CD4-positive, alpha-beta memory T cell (primary cell): ENCODE measurements at regions not wholly inside any gene's neighbourhood (a gene's known extent, or its start where the extent isn't known, plus 50 kb on each side); places are given as distances from the start of the nearest gene placed in this dataset.

Experiments used
- CTCF ChIA-PET: fragments of 350-600 bp; sonication (Branson Sonifier 250); formaldehyde crosslinking; loops from one replicate; lab custom pipeline; 2021; ENCODE audit warnings: inconsistent platforms; ENCODE audit not compliant: partially characterized antibody; lab: Charles Lee
- POLR2A ChIA-PET: fragments of 350-600 bp; sonication (Branson Sonifier 250); formaldehyde crosslinking; loops from one replicate; lab custom pipeline; 2021; ENCODE audit not compliant: partially characterized antibody; lab: Charles Lee
- DNase-seq, 5 donors: peaks; one replicate each; pipeline versions ENCODE4 v3.0.0 to v3.0.0-alpha.2; 2020 to 2022; ENCODE audit warnings: mixed read lengths in 1 of 5
- H3K27ac ChIP-seq: one replicate; pipeline ENCODE4 v1.7.0; 2013; ENCODE audit warnings: low read depth, low read length
- H3K27me3 ChIP-seq: 2 replicates; pipeline ENCODE4 v1.7.0; 2013; ENCODE audit warnings: mild to moderate bottlenecking, low read length, moderate library complexity; ENCODE audit not compliant: insufficient read depth
- H3K36me3 ChIP-seq: 2 replicates; pipeline ENCODE4 v1.7.0; 2013; ENCODE audit warnings: mild to moderate bottlenecking, low read length, moderate library complexity; ENCODE audit not compliant: insufficient read depth
- H3K4me1 ChIP-seq: 2 replicates; pipeline ENCODE4 v1.7.0; 2013; ENCODE audit warnings: mild to moderate bottlenecking, low read length, moderate library complexity; ENCODE audit not compliant: insufficient read depth
- H3K4me3 ChIP-seq, 2 donors: one replicate each; pipeline ENCODE4 v1.7.0; 2013; ENCODE audit warnings: low read length in 2 of 2, mild to moderate bottlenecking in 1 of 2
- H3K9me3 ChIP-seq, 2 donors: one replicate each; pipeline ENCODE4 v1.7.0; 2013; ENCODE audit warnings: low read length in 2 of 2, control low read depth in 1 of 2; ENCODE audit not compliant: control insufficient read depth in 1 of 2
- H3K27ac Mint-ChIP-seq, 7 donors: one replicate each; pipeline ENCODE4 v1.8.0; 2020 to 2021; ENCODE audit warnings: mixed read lengths in 7 of 7, mild to moderate bottlenecking in 6 of 7, inconsistent platforms in 3 of 7, moderate library complexity in 3 of 7
- H3K27me3 Mint-ChIP-seq, 2 donors: one replicate each; pipeline ENCODE4 v1.8.0; 2020 to 2021; ENCODE audit warnings: mixed read lengths in 2 of 2
- H3K36me3 Mint-ChIP-seq, 2 donors: one replicate each; pipeline ENCODE4 v1.8.0; 2020 to 2021; ENCODE audit warnings: mixed read lengths in 2 of 2, inconsistent platforms in 1 of 2, mild to moderate bottlenecking in 1 of 2
- H3K4me1 Mint-ChIP-seq, 4 donors: one replicate each; pipeline ENCODE4 v1.8.0; 2020 to 2021; ENCODE audit warnings: mixed read lengths in 4 of 4, mild to moderate bottlenecking in 1 of 4
- H3K4me3 Mint-ChIP-seq, 8 donors: one replicate each; pipeline ENCODE4 v1.8.0; 2020 to 2021; ENCODE audit warnings: mixed read lengths in 8 of 8, mild to moderate bottlenecking in 7 of 8, moderate library complexity in 6 of 8, inconsistent platforms in 3 of 8
- H3K9me3 Mint-ChIP-seq, 8 donors: one replicate each; pipeline ENCODE4 v1.8.0; 2020 to 2021; ENCODE audit warnings: mixed read lengths in 8 of 8, mild to moderate bottlenecking in 5 of 8, inconsistent platforms in 3 of 8, moderate library complexity in 1 of 8
- intact Hi-C: fragments of 100-400 bp; cut with micrococcal nuclease; formaldehyde crosslinking; loops from one replicate; pipeline ENCODE4 v1.15.1; 2023

GRCh38 chr10:71077143-71077581 lies 135.2 kb upstream of the UNC5B start:
- no peaks in the 10 kb centered on the region for H3K9me3 Mint-ChIP-seq
- H3K4me1 Mint-ChIP-seq = no peaks in the 10 kb centered on the region
- H3K4me3 Mint-ChIP-seq = no peak overlapping the region
- intact Hi-C loops = no loop called here
- Histone ChIP-seq H3K9me3 (no peaks in the 10 kb centered on the region), H3K36me3 (no peaks in the 10 kb centered on the region), H3K4me1 (no peaks in the 10 kb centered on the region), H3K27me3 (no peaks in the 10 kb centered on the region), H3K27ac (no peak overlapping the region), H3K4me3 (no peak overlapping the region)
- peaks cover 0 to under 1% of the 10 kb centered on the region in 2 donors for H3K27me3 Mint-ChIP-seq
- ChIA-PET CTCF (no interaction called here), POLR2A (no interaction called here)
- H3K36me3 Mint-ChIP-seq = no peaks in the 10 kb centered on the region
- no peak for DNase-seq
- no peak overlapping the region for H3K27ac Mint-ChIP-seq

DNA sequence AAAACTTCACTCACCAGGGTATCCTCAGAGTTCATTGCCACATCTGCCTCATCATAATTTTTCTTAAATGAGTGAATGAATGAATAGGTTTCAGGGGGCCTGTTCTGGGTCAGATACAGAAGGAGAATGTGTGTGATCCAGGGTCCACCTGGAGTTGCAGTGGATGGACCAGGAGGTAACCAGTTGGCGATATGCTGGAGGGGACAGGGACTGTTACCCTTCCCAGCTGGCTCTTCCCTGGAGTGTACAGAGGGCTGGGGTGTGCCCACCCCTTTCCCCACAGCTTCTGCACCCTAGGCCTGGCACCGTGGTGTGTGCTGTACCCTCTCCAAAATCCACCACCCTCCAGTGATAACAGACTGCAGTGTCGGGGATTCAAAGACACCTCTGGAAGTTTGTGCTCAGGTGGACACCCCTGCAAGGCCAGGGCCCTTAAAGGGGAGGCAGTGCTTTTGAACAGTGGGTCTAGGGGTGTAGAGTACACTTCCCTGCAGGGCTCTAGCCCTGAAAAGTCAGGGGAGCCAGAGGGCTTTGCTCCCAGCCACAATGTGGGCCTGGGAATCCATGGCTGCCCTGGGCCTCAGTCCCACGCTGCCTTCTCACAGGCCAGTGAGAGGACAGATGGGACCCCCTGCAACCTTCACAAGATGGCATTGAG lies 134.4 kb upstream of the UNC5B start:
- DNase-seq = no peak
- Histone ChIP-seq H3K4me3 (no peak overlapping the region), H3K27ac (no peak overlapping the region), H3K27me3 (no peaks in the 10 kb centered on the region), H3K36me3 (no peaks in the 10 kb centered on the region), H3K4me1 (no peaks in the 10 kb centered on the region), H3K9me3 (no peaks in the 10 kb centered on the region)
- intact Hi-C loops = no loop called here
- ChIA-PET CTCF (no interaction called here), POLR2A (no interaction called here)
- Mint-ChIP-seq H3K4me1 (no peaks in the 10 kb centered on the region), H3K36me3 (no peaks in the 10 kb centered on the region), H3K4me3 (no peak overlapping the region), H3K27me3 (no peaks in the 10 kb centered on the region), H3K9me3 (no peaks in the 10 kb centered on the region), H3K27ac (no peak overlapping the region)

- intact Hi-C loops = no loop called here
- Histone ChIP-seq H3K4me3 (no peak overlapping the region), H3K27me3 (no peaks in the 10 kb centered on the region), H3K27ac (no peak overlapping the region), H3K9me3 (no peaks in the 10 kb centered on the region), H3K4me1 (no peaks in the 10 kb centered on the region), H3K36me3 (no peaks in the 10 kb centered on the region)
- H3K4me1 Mint-ChIP-seq = no peaks in the 10 kb centered on the region
- H3K27me3 Mint-ChIP-seq = no peaks in the 10 kb centered on the region
- no peak overlapping the region for H3K27ac Mint-ChIP-seq
- no peaks in the 10 kb centered on the region for H3K36me3 Mint-ChIP-seq
- no peak for DNase-seq
- no peaks in the 10 kb centered on the region for H3K9me3 Mint-ChIP-seq
- POLR2A ChIA-PET = no interaction called here
- H3K4me3 Mint-ChIP-seq = no peak overlapping the region
- CTCF ChIA-PET = no interaction called here
Measured at GRCh38 chr10:71078454-71079145, 133.8 kb upstream of the UNC5B start.

DNA sequence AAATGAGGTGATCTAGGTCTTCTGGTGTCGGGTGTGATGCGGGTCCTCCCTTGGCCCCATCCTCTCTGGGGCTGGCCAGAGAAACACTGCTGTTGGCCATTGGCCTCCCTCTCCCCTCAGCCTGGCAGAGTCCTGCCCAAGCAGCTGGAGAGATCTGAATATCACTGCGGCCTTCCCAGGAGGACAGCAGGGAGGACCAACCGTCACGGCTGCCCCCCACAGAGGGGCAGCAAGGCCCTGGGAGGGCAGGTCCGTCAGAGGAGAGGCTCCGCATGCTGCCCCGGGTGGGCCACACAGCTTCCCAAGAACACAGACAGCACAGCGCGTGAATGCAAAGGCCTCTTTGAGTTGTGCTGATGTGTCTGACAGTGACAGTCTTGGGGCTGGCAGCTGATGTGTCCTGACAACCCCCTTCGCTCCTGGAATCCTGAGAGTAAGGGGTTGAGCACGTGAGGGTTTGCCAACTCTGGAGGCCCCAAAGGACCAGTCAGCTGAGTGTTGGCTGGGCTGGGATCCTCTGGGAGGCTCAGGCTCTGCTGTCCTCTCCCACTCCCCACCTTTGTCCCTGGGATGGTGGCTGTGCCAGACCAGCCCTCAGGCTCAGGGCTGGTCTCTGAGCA lies 132.5 kb upstream of the UNC5B start:
- Histone ChIP-seq H3K9me3 (no peaks in the 10 kb centered on the region), H3K4me3 (no peak overlapping the region), H3K4me1 (no peaks in the 10 kb centered on the region), H3K27me3 (no peaks in the 10 kb centered on the region), H3K36me3 (no peaks in the 10 kb centered on the region), H3K27ac (no peak overlapping the region)
- Mint-ChIP-seq H3K27me3 (no peaks in the 10 kb centered on the region), H3K9me3 (no peaks in the 10 kb centered on the region), H3K4me3 (no peak overlapping the region), H3K36me3 (no peaks in the 10 kb centered on the region), H3K27ac (no peak overlapping the region), H3K4me1 (no peaks in the 10 kb centered on the region)
- POLR2A ChIA-PET = no interaction called here
- no peak for DNase-seq
- CTCF ChIA-PET = no interaction called here
- intact Hi-C loops = no loop called here

DNA sequence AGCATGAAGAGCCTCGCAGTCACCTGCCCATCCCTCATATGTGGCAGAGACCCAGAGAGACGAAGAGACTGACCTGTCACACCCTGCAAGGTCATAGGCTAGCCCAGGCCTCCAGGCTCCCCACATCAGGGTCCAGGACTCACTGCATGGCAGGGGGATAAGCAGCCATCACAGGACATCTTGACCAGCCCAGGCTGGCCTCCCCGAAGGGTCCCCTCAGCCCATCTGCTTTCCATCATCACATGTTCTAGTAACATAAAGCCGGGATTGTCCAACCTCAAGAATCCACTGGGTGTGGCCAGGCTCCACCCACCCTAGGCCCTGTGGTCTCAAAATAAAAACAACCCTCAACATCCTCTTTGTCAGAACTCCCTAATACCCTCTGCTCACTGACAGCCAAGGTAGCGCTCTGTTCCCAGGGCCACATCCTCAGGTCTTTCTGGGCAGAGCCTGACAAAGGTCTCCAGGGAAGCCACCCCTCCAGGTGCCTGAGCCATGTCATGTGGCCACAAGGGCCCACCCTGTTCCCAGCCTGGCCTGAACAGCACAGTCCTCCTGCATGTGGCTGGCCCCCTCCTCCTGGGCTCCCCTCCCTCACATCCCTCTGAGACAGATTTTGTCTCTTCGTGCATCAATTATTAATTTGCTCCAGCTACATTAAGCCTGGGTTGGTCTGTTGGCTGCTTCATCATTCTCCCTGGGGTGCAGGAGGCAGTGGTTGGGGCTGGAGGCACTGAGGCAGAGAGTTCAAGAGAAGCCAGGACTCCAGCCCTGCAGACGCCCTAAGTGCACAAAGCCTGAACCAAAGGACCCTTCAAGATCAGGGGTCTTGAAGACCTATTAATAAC lies 131.8 kb upstream of the UNC5B start:
- no peak for DNase-seq
- CTCF ChIA-PET = no interaction called here
- H3K27me3 Mint-ChIP-seq = no peaks in the 10 kb centered on the region

GRCh38 chr10:71081229-71081560 lies 131.2 kb upstream of the UNC5B start:
- no peaks in the 10 kb centered on the region for H3K4me1 Mint-ChIP-seq
- no peaks in the 10 kb centered on the region for H3K27me3 Mint-ChIP-seq
- no peak overlapping the region for H3K4me3 ChIP-seq
- ChIA-PET CTCF (no interaction called here), POLR2A (no interaction called here)
- intact Hi-C loops = no loop called here
- no peaks in the 10 kb centered on the region for H3K36me3 Mint-ChIP-seq
- H3K27ac ChIP-seq = no peak overlapping the region
- no peak overlapping the region for H3K27ac Mint-ChIP-seq
- DNase-seq = no peak
- no peaks in the 10 kb centered on the region for H3K4me1 ChIP-seq
- no peaks in the 10 kb centered on the region for H3K9me3 ChIP-seq
- no peak overlapping the region for H3K4me3 Mint-ChIP-seq
- no peaks in the 10 kb centered on the region for H3K9me3 Mint-ChIP-seq
- H3K27me3 ChIP-seq = no peaks in the 10 kb centered on the region
- H3K36me3 ChIP-seq = no peaks in the 10 kb centered on the region

More for the DNA sequence above, 131.8 kb upstream of the UNC5B start:
- no peak overlapping the region for H3K4me3 Mint-ChIP-seq
- Histone ChIP-seq H3K4me3 (no peak overlapping the region), H3K27ac (no peak overlapping the region), H3K27me3 (no peaks in the 10 kb centered on the region), H3K36me3 (no peaks in the 10 kb centered on the region), H3K4me1 (no peaks in the 10 kb centered on the region), H3K9me3 (no peaks in the 10 kb centered on the region)
- no peaks in the 10 kb centered on the region for H3K36me3 Mint-ChIP-seq
- no peak overlapping the region for H3K27ac Mint-ChIP-seq
- POLR2A ChIA-PET = no interaction called here
- no peaks in the 10 kb centered on the region for H3K4me1 Mint-ChIP-seq
- intact Hi-C loops = no loop called here
- no peaks in the 10 kb centered on the region for H3K9me3 Mint-ChIP-seq

DNA sequence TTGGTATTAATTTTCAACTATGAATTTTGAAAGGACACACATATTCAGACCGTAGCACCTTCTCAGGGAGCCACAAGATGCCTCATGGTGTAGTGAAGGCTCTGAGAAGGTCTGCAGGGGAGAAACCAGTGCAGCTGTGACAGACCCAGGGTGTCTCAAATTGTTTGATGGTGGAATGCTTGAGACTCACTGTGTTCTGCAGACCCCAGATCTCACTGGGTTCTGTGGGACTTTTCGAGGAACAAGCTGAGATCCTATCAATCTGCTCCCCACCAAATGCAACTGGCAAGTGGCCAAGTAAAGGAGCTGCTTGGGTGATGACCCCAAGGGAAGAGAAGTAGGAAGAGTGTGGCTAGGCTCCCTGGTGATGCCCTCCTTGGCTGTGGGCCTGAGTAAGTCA lies 130.5 kb upstream of the UNC5B start:
- intact Hi-C loops = loop anchor here (2.0 kb wide), 1 partner anchor 45 kb away; no protein-coding TSS in a partner anchor
- no peak for DNase-seq
- ChIA-PET POLR2A (no interaction called here), CTCF (no interaction called here)
- H3K9me3 Mint-ChIP-seq = no peaks in the 10 kb centered on the region
- Histone ChIP-seq H3K4me3 (no peak overlapping the region), H3K27ac (no peak overlapping the region), H3K36me3 (no peaks in the 10 kb centered on the region), H3K4me1 (no peaks in the 10 kb centered on the region), H3K9me3 (no peaks in the 10 kb centered on the region), H3K27me3 (no peaks in the 10 kb centered on the region)
- H3K27me3 Mint-ChIP-seq = no peaks in the 10 kb centered on the region
- no peak overlapping the region for H3K27ac Mint-ChIP-seq
- no peak overlapping the region for H3K4me3 Mint-ChIP-seq
- no peaks in the 10 kb centered on the region for H3K4me1 Mint-ChIP-seq
- no peaks in the 10 kb centered on the region for H3K36me3 Mint-ChIP-seq
